ENCODE measurements at regions not wholly inside any gene's neighbourhood (a gene's known extent, or its start where the extent isn't known, plus 50 kb on each side); places are given as distances from the start of the nearest gene placed in this dataset.

DNA sequence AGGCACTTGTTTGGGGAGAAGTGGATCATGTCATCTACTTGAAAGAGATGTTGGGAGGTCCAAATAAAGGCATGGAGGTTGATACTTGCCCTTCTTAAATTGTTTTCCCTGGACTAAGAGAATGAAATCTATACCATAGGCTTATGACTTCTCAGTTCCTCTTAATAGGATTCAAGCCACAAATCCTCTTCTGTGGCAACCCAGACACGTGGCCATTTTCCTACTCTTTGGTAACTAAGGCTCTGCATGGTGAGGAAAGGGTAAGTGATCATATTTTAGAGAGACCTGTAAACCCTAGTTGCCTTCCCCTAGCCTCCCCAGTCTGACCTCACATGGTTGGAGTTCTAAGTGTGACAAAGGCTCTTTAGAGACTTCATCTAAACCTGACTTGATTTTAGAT is 72.9 kb upstream of the CD44 start:
- no peak for TF ChIP-seq CTBP1 (IDR thresholded peaks at IDR 0.05; ENCODE audit: borderline replicate concordance)
- no peak for TF ChIP-seq SUZ12 (IDR thresholded peaks at IDR 0.05)

All from HEK293T (cell line).